ENCODE measurements at regions not wholly inside any gene's neighbourhood (a gene's known extent, or its start where the extent isn't known, plus 50 kb on each side); places are given as distances from the start of the nearest gene placed in this dataset.

GRCh38 chr7:33854801-33855350 lies 50.5 kb upstream of the BMPER start:
- DNase-seq, result no peak
